ENCODE measurements at regions not wholly inside any gene's neighbourhood (a gene's known extent, or its start where the extent isn't known, plus 50 kb on each side); places are given as distances from the start of the nearest gene placed in this dataset.

GRCh38 chr2:106941372-106941993 is 55.5 kb upstream of the ST6GAL2 start:
- FAIRE-seq = no peak

GRCh38 chr2:106943468-106944200 is 57.7 kb upstream of the ST6GAL2 start:
- FAIRE-seq (no peak), DNase-seq (ENCODE audit: low spot score in 2 of 2) (no peak)

More at GRCh38 chr2:106941372-106941993, 55.5 kb upstream of the ST6GAL2 start:
- no peak for DNase-seq (ENCODE audit: low spot score in 2 of 2)

GRCh38 chr2:106944215-106944614 is 58.2 kb upstream of the ST6GAL2 start:
- no peak for DNase-seq (ENCODE audit: low spot score in 2 of 2)
- FAIRE-seq = no peak

GRCh38 chr2:106948540-106948939 is 62.6 kb upstream of the ST6GAL2 start:
- DNase-seq (ENCODE audit: low spot score in 2 of 2) = no peak
- no peak for FAIRE-seq

- FAIRE-seq = no peak
- DNase-seq (ENCODE audit: low spot score in 2 of 2) = no peak
Measured at GRCh38 chr2:106953236-106953635, 67.3 kb upstream of the ST6GAL2 start.

- FAIRE-seq = no peak
- DNase-seq (ENCODE audit: low spot score in 2 of 2) = no peak
Measured at GRCh38 chr2:106953779-106954178, 67.8 kb upstream of the ST6GAL2 start.

GRCh38 chr2:106954304-106954703 is 68.3 kb upstream of the ST6GAL2 start:
- no peak for FAIRE-seq
- DNase-seq (ENCODE audit: low spot score in 2 of 2) = no peak

- DNase-seq (ENCODE audit: low spot score in 2 of 2) (no peak), FAIRE-seq (no peak)
Measured at GRCh38 chr2:106956416-106956815, 70.4 kb upstream of the ST6GAL2 start.

GRCh38 chr2:106956879-106957278 is 70.9 kb upstream of the ST6GAL2 start:
- DNase-seq (ENCODE audit: low spot score in 2 of 2) (no peak), FAIRE-seq (no peak)

- no peak for FAIRE-seq
- no peak for DNase-seq (ENCODE audit: low spot score in 2 of 2)
Measured at GRCh38 chr2:106959975-106960682, 74.2 kb upstream of the ST6GAL2 start.

GRCh38 chr2:106960683-106961161 is 74.8 kb upstream of the ST6GAL2 start:
- no peak for FAIRE-seq

GRCh38 chr2:106961328-106961727 is 75.4 kb upstream of the ST6GAL2 start:
- FAIRE-seq = no peak
- DNase-seq (ENCODE audit: low spot score in 2 of 2) = no peak

More at GRCh38 chr2:106960683-106961161, 74.8 kb upstream of the ST6GAL2 start:
- DNase-seq (ENCODE audit: low spot score in 2 of 2) = no peak

- DNase-seq (ENCODE audit: low spot score in 2 of 2) (no peak), FAIRE-seq (no peak)
Measured at GRCh38 chr2:106963156-106963555, 77.2 kb upstream of the ST6GAL2 start.

- FAIRE-seq (no peak), DNase-seq (ENCODE audit: low spot score in 2 of 2) (no peak)
Measured at GRCh38 chr2:106963893-106964292, 77.9 kb upstream of the ST6GAL2 start.

GRCh38 chr2:106965611-106966010 is 79.6 kb upstream of the ST6GAL2 start:
- DNase-seq (ENCODE audit: low spot score in 2 of 2) (no peak), FAIRE-seq (no peak)

- FAIRE-seq (no peak), DNase-seq (ENCODE audit: low spot score in 2 of 2) (no peak)
Measured at GRCh38 chr2:106969777-106970176, 83.8 kb upstream of the ST6GAL2 start.

- FAIRE-seq (no peak), DNase-seq (ENCODE audit: low spot score in 2 of 2) (no peak)
Measured at GRCh38 chr2:106970471-106971261, 84.7 kb upstream of the ST6GAL2 start.

- FAIRE-seq (no peak), DNase-seq (ENCODE audit: low spot score in 2 of 2) (no peak)
Measured at GRCh38 chr2:106972782-106973181, 86.8 kb upstream of the ST6GAL2 start.

- DNase-seq (ENCODE audit: low spot score in 2 of 2) (no peak), FAIRE-seq (no peak)
Measured at GRCh38 chr2:106974891-106975290, 88.9 kb upstream of the ST6GAL2 start.

- FAIRE-seq = no peak
- DNase-seq (ENCODE audit: low spot score in 2 of 2) = no peak
Measured at GRCh38 chr2:106975641-106976040, 89.7 kb upstream of the ST6GAL2 start.

GRCh38 chr2:106976548-106976947 is 90.6 kb upstream of the ST6GAL2 start:
- DNase-seq (ENCODE audit: low spot score in 2 of 2) (no peak), FAIRE-seq (no peak)
